ENCODE measurements at regions not wholly inside any gene's neighbourhood (a gene's known extent, or its start where the extent isn't known, plus 50 kb on each side); places are given as distances from the start of the nearest gene placed in this dataset.

GRCh38 chr16:77536809-77537208 is 102.0 kb upstream of the ADAMTS18 start:
- no peak for TF ChIP-seq POLR2A (IDR thresholded peaks at IDR 0.05)
- TF ChIP-seq, protein P1, sequence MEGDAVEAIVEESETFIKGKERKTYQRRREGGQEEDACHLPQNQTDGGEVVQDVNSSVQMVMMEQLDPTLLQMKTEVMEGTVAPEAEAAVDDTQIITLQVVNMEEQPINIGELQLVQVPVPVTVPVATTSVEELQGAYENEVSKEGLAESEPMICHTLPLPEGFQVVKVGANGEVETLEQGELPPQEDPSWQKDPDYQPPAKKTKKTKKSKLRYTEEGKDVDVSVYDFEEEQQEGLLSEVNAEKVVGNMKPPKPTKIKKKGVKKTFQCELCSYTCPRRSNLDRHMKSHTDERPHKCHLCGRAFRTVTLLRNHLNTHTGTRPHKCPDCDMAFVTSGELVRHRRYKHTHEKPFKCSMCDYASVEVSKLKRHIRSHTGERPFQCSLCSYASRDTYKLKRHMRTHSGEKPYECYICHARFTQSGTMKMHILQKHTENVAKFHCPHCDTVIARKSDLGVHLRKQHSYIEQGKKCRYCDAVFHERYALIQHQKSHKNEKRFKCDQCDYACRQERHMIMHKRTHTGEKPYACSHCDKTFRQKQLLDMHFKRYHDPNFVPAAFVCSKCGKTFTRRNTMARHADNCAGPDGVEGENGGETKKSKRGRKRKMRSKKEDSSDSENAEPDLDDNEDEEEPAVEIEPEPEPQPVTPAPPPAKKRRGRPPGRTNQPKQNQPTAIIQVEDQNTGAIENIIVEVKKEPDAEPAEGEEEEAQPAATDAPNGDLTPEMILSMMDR (IDR thresholded peaks at IDR 0.05 in 4 of 5, conservative IDR thresholded peaks at IDR 0.05 in 1 of 5), result no peak

Data from gastrocnemius medialis (tissue), 4 donors.